PC-3 (cell line): ENCODE measurements at regions not wholly inside any gene's neighbourhood (a gene's known extent, or its start where the extent isn't known, plus 50 kb on each side); places are given as distances from the start of the nearest gene placed in this dataset.

ENCODE experiments used
- EZH2 ChIP-seq: fragments of 300-600 bp; sonication (generic); IDR thresholded peaks from one replicate; pipeline ENCODE4 v1.6.1; 2017; ENCODE audit warnings: antibody characterized with exemption, mild to moderate bottlenecking, low read length; ENCODE audit not compliant: unreplicated experiment
- TF ChIP-seq, protein P1 (sequence below): fragments of 300-600 bp; sonication (generic); conservative IDR thresholded peaks from 2 replicates; pipeline ENCODE4 v1.5.1; 2017; ENCODE audit warnings: antibody characterized with exemption, low read depth, mild to moderate bottlenecking, low read length

DNA sequence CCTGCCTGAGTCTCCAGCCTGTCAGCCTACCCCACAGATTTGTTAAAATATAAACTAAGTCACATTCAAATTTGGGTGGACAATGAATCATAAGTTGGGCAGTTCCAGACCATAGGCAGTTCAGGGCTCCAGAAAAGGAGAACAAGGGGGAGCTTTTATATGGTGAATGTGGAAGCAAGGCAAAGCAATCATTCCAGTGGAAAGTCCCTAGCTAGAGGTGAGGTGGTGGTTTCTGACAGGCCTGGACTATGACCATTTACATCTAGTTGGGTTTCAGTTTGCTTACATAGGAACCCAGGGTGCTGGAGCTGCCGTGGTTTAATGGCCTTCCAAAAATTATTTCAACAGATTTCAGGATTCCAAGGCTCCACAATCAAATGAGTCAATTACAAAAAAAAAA, 207.3 kb downstream of the AEBP2 start:
- TF ChIP-seq, protein P1, sequence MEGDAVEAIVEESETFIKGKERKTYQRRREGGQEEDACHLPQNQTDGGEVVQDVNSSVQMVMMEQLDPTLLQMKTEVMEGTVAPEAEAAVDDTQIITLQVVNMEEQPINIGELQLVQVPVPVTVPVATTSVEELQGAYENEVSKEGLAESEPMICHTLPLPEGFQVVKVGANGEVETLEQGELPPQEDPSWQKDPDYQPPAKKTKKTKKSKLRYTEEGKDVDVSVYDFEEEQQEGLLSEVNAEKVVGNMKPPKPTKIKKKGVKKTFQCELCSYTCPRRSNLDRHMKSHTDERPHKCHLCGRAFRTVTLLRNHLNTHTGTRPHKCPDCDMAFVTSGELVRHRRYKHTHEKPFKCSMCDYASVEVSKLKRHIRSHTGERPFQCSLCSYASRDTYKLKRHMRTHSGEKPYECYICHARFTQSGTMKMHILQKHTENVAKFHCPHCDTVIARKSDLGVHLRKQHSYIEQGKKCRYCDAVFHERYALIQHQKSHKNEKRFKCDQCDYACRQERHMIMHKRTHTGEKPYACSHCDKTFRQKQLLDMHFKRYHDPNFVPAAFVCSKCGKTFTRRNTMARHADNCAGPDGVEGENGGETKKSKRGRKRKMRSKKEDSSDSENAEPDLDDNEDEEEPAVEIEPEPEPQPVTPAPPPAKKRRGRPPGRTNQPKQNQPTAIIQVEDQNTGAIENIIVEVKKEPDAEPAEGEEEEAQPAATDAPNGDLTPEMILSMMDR, result no peak
- no peak for TF ChIP-seq EZH2
